LNCaP clone FGC (cell line): ENCODE measurements at regions not wholly inside any gene's neighbourhood (a gene's known extent, or its start where the extent isn't known, plus 50 kb on each side); places are given as distances from the start of the nearest gene placed in this dataset.
A peak's percentile ranks its signal among the peaks of the same experiment; 100 is the strongest.

Experiments
- DNase-seq: peaks from one replicate; pipeline ENCODE4 v3.0.0-alpha.2; 2011; ENCODE audit warnings: low read depth
- H3K4me3 ChIP-seq: 2 replicates; pipeline ENCODE4 v1.5.1; 2011; ENCODE audit warnings: mild to moderate bottlenecking, low read depth, low read length, control low read depth
- CTCF ChIP-seq: IDR thresholded peaks from 2 replicates; pipeline ENCODE4 v1.5.1; 2012; ENCODE audit warnings: mild to moderate bottlenecking; ENCODE audit not compliant: control insufficient read depth, insufficient read depth; ENCODE audit errors: extremely low read depth

- no peak for DNase-seq
- no peak overlapping the region for H3K4me3 ChIP-seq
Observed at GRCh38 chr1:9453779-9454418, 85.4 kb upstream of the SLC25A33 start.

GRCh38 chr1:9454494-9455066 is 84.7 kb upstream of the SLC25A33 start:
- no peak for TF ChIP-seq CTCF
- no peak overlapping the region for H3K4me3 ChIP-seq
- no peak for DNase-seq

More at GRCh38 chr1:9453779-9454418, 85.4 kb upstream of the SLC25A33 start:
- no peak for TF ChIP-seq CTCF

DNA sequence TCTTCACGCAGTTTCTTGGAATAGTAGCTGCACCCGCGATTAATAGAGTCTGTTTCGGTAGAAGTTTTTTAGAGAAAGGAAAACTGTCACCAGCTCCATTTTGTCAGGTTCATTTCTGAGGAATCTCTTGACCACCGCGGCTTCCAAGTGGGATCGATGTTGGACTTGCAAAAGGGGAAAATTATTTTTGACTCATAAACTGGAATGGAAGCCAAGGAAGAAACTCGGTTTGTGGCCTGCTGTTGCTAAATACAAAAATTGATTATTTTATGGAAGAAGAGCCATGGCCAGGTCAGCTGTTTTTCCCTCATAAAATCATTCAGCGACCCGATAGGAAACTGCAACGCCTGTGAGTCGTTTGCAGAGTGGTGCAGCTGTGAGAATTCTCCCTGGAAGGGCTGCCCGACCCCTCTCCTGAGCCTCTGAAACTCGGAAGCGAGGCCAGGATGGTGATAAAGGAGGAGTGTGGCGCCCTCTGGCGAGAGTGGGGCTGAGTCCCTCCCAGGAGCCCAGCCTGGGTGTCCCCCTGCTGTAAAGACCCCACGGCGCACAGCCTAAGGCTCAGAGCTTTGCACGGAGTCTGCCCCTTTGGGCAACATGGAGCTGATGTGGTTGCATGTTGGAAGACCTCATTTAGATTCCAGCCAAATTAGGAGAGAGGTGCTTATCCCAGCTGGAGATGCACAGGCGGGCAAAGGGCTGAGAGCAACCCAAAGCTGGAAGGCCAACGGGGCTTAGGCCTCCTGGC is 83.6 kb upstream of the SLC25A33 start:
- no peak overlapping the region for H3K4me3 ChIP-seq
- no peak for DNase-seq
- TF ChIP-seq CTCF: peak; percentile 66

DNA sequence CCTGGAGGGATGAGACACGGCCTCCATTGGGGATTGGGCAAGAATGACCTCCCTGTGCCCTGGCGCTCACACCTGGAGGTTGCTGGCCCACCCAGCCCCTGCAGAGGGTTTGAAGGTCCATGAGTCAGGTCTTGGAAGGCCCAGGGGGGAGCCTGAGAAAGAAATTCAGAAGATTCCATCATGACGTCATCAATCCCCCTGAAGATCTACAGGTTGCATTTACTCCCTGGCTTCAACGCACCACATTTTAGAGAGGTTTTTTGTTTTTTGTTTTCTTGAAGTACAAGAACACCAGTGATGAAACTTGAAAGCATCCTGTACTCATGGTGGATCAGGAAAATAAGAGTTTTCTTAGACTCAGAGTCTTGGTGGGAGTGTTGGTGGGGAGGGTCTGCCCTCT is 82.4 kb upstream of the SLC25A33 start:
- DNase-seq: no peak
- TF ChIP-seq CTCF: no peak

DNA sequence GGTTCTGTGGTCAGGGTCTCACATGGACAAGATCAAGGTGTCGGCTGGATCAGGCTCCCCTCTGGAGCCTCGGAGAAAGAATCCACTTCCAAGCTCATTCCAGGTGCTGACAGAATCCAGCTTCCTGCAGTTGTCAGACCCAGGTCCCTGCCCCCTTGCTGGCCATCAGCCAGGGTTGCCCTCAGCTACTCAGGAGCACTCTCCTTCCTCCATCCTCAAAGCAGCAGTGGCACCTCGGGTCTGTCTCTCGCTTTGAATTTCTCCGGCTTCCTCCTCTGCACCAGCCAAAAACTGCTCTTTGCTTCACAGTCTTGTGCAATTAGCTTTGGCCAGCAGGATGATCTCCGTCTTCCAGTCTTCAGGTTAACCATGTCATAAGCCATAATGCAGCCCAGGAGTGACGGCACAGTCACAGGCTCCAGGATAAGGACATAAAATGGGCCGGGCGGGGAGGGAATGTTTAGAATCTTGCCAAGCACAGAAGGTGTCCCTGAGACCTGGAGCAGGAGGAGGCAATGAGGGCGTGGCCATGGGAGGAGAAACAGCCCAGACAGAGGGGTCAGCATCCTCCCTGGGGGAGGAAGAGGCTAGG is 79.4 kb upstream of the SLC25A33 start:
- H3K4me3 ChIP-seq: no peak overlapping the region
- no peak for TF ChIP-seq CTCF
- DNase-seq: no peak

More for the DNA sequence above, 82.4 kb upstream of the SLC25A33 start:
- no peak overlapping the region for H3K4me3 ChIP-seq

DNA sequence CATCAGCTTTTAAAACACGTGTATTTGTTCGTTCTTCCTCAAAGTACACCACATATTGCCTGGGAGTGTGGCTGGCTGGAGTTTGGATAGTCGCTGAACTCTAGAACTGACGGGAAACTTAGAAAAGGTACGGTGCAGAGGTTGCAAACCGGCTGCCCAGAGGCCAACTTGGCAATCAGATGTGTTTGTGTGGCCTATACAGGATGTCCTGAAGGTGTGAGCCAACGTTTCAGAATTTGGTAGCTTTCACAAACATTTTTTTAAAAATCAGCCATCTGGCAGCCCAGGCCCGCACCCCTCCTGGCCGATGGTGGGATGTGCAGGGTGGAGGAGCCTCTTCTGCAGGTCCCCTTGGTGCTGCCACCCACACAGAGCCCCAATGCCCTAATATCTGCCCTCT is 73.6 kb upstream of the SLC25A33 start:
- no peak overlapping the region for H3K4me3 ChIP-seq
- DNase-seq: no peak
- no peak for TF ChIP-seq CTCF
